SU-DHL-6 (cell line): ENCODE measurements at regions not wholly inside any gene's neighbourhood (a gene's known extent, or its start where the extent isn't known, plus 50 kb on each side); places are given as distances from the start of the nearest gene placed in this dataset.

ENCODE experiments used
- H2AFZ ChIP-seq: fragments of 200-600 bp; sonication (generic); 2 replicates; pipeline ENCODE4 v1.6.1; 2014; ENCODE audit warnings: low read depth, mild to moderate bottlenecking, moderate library complexity, mixed read lengths, antibody characterized with exemption, low read length; ENCODE audit not compliant: severe bottlenecking
- H3F3A ChIP-seq: fragments of 200-600 bp; shearing (Covaris generic); 2 replicates; pipeline ENCODE4 v1.6.0; 2016; ENCODE audit warnings: antibody characterized with exemption, mild to moderate bottlenecking; ENCODE audit not compliant: insufficient read depth
- H3K27ac ChIP-seq: fragments of 200-600 bp; sonication (generic); 2 replicates; pipeline ENCODE4 v1.5.1; 2016; ENCODE audit warnings: low read depth, mild to moderate bottlenecking, low read length, moderate library complexity, mixed read lengths
- H3K27me3 ChIP-seq: fragments of 200-600 bp; sonication (generic), shearing (Covaris generic); 2 replicates; pipeline ENCODE4 v1.6.0; 2014; ENCODE audit warnings: mild to moderate bottlenecking, low read length
- H3K36me3 ChIP-seq: fragments of 200-600 bp; sonication (generic); 2 replicates; pipeline ENCODE4 v1.6.1; 2014; ENCODE audit warnings: mild to moderate bottlenecking, low read length, mixed read lengths
- H3K4me2 ChIP-seq: fragments of 300-600, 200-600 bp; shearing (Covaris generic), sonication (generic); 2 replicates; pipeline ENCODE4 v1.6.0; 2014; ENCODE audit warnings: low read length, low read depth, mild to moderate bottlenecking; ENCODE audit not compliant: poor library complexity, severe bottlenecking
- H3K4me3 ChIP-seq: fragments of 200-600 bp; sonication (generic); 2 replicates; pipeline ENCODE4 v1.5.1; 2014; ENCODE audit warnings: antibody characterized with exemption, low read length, mild to moderate bottlenecking, mixed read lengths; ENCODE audit not compliant: insufficient read depth, poor library complexity, severe bottlenecking
- H3K79me2 ChIP-seq: fragments of 200-600 bp; sonication (generic); 2 replicates; pipeline ENCODE4 v1.6.1; 2014; ENCODE audit warnings: mild to moderate bottlenecking, low read length, moderate library complexity; ENCODE audit not compliant: insufficient read depth
- H3K9ac ChIP-seq: fragments of 200-600 bp; sonication (generic); 2 replicates; pipeline ENCODE4 v1.7.0; 2014; ENCODE audit warnings: mild to moderate bottlenecking, low read length
- H3K9me2 ChIP-seq: fragments of 200-600 bp; sonication (generic); replicated peaks from 2 replicates; pipeline ENCODE4 v1.6.1; 2014; ENCODE audit warnings: low read length; ENCODE audit not compliant: insufficient read depth
- H3K9me3 ChIP-seq: fragments of 200-600 bp; sonication (generic); 2 replicates; pipeline ENCODE4 v1.6.1; 2014; ENCODE audit warnings: low read length, mixed read lengths; ENCODE audit not compliant: insufficient read depth
- H4K20me1 ChIP-seq: fragments of 200-600 bp; sonication (generic); 2 replicates; pipeline ENCODE4 v1.6.1; 2014; ENCODE audit warnings: low read depth, mild to moderate bottlenecking, antibody characterized with exemption, low read length, moderate library complexity, mixed read lengths
- CTCF ChIP-seq: fragments of 200-600 bp; sonication (generic); IDR thresholded peaks from one replicate; pipeline ENCODE4 v1.5.1; 2017; ENCODE audit warnings: antibody characterized with exemption, mild to moderate bottlenecking, low read length, moderate library complexity; ENCODE audit not compliant: insufficient read depth, poor library complexity, severe bottlenecking
- EZH2phosphoT487 ChIP-seq: fragments of 200-600 bp; sonication (generic), shearing (Covaris generic); conservative IDR thresholded peaks from 2 replicates; pipeline ENCODE4 v1.6.1; 2018; ENCODE audit warnings: mild to moderate bottlenecking, antibody characterized with exemption, low read length, moderate library complexity, mixed read lengths

GRCh38 chr14:76922092-76922491 is 95.9 kb downstream of the LRRC74A start:
- no peaks in the 10 kb centered on the region for H3F3A ChIP-seq
- no peaks in the 10 kb centered on the region for H3K9me3 ChIP-seq
- TF ChIP-seq EZH2phosphoT487 (no peak), CTCF (no peak)
- no peak overlapping the region for H2AFZ ChIP-seq
- no peak overlapping the region for H3K4me2 ChIP-seq
- no peaks in the 10 kb centered on the region for H3K27me3 ChIP-seq
- H4K20me1 ChIP-seq, result no peaks in the 10 kb centered on the region
- no peak overlapping the region for H3K27ac ChIP-seq
- no peak overlapping the region for H3K9ac ChIP-seq
- no peak overlapping the region for H3K4me3 ChIP-seq
- no peaks in the 10 kb centered on the region for H3K36me3 ChIP-seq
- H3K79me2 ChIP-seq, result no peaks in the 10 kb centered on the region
- no peaks in the 10 kb centered on the region for H3K9me2 ChIP-seq

GRCh38 chr14:76921088-76921399 is 94.8 kb downstream of the LRRC74A start:
- Histone ChIP-seq H2AFZ (no peak overlapping the region), H3K4me2 (no peak overlapping the region), H3K9ac (no peak overlapping the region), H3F3A (no peaks in the 10 kb centered on the region), H3K9me2 (no peaks in the 10 kb centered on the region), H3K4me3 (no peak overlapping the region), H3K27ac (no peak overlapping the region), H3K27me3 (no peaks in the 10 kb centered on the region), H3K36me3 (no peaks in the 10 kb centered on the region), H3K9me3 (no peaks in the 10 kb centered on the region), H3K79me2 (no peaks in the 10 kb centered on the region), H4K20me1 (no peaks in the 10 kb centered on the region)
- no peak for TF ChIP-seq CTCF
- no peak for TF ChIP-seq EZH2phosphoT487

GRCh38 chr14:76920331-76921087 is 94.3 kb downstream of the LRRC74A start:
- Histone ChIP-seq H3K4me3 (no peak overlapping the region), H3K27me3 (no peaks in the 10 kb centered on the region), H4K20me1 (no peaks in the 10 kb centered on the region), H3K36me3 (no peaks in the 10 kb centered on the region), H3K27ac (no peak overlapping the region), H3K9me2 (no peaks in the 10 kb centered on the region), H2AFZ (no peak overlapping the region), H3K4me2 (no peak overlapping the region), H3K9me3 (no peaks in the 10 kb centered on the region), H3K79me2 (no peaks in the 10 kb centered on the region), H3K9ac (no peak overlapping the region), H3F3A (no peaks in the 10 kb centered on the region)
- TF ChIP-seq CTCF, result no peak
- TF ChIP-seq EZH2phosphoT487, result no peak
